ENCODE measurements at regions not wholly inside any gene's neighbourhood (a gene's known extent, or its start where the extent isn't known, plus 50 kb on each side); places are given as distances from the start of the nearest gene placed in this dataset.

DNA sequence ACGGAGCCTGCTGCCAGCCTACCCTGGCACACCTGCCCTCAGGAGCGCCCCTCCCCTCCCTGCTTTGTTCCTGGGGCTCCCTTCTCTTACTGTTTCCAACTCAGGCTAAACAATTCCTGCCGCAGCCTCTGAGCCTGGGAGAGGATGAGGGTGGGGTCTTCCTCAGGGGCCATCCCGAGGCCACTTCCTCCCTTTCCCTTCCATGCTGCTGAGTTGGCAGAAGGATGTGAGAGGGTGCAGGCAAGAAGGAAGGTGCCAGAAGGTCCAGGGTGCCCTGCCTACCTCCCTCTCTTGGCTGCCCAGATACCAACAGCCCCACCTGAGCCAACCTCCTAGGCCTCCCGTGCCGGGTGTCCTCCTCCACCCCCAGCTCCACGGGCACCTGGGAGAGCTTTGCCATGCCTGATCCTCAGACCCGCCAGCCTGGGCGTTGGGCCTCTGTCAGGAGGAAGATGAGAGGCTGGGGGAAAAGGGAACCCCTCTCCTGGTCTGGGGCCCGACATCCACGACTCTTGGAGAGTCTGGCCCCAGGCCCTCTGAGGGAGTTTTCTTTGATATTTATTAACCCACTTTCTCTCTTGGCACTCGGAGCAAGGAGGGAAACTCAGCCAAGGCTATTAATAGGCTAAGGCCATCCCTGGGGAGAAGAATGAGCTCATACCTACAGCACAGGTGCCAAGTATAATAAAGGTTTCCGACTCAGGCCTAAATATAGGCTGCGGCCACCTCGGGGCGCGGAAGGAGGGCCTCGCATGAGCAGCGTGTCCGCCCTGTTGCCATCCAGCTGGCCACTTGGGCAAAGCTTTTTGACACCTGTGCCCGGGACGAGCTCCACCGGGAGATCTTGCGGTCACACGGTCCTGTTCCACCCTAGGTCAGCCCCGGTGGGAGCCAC is 232.0 kb downstream of the ENGASE start:
- ChIA-PET CTCF (no interaction called here), POLR2A (no interaction called here)

DNA sequence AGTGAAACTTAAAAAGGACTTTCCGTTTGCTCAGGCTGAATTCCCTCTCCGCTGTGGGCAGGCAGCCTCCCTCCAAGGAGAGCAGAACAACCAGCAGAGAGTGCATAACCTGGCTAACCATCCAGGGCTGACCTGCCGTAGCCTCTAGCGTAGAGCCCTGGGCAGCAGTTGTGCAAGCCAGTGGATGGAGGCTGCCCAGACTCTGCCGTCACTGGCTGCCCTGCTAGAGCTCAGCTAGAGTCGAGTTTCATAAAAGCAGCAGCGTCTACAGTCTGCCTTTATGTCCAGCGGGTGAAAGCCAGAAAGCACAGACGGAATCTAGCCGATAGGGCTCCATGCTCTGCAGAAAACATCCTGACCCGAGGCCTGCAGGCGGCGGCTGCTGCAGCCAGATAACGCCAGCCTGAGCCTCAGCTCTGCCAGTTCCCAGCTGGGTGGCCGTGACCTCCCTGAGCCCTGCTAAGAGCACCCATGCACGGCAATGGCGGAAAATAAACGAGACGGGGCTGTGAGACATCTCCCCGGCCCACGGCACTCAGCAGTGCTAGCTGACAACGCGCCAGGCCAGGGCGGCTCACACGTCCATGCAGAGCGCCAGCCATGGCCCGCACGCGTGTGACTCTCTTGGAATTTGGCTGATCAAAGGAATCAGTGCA is 231.3 kb downstream of the ENGASE start:
- POLR2A ChIA-PET = no interaction called here

DNA sequence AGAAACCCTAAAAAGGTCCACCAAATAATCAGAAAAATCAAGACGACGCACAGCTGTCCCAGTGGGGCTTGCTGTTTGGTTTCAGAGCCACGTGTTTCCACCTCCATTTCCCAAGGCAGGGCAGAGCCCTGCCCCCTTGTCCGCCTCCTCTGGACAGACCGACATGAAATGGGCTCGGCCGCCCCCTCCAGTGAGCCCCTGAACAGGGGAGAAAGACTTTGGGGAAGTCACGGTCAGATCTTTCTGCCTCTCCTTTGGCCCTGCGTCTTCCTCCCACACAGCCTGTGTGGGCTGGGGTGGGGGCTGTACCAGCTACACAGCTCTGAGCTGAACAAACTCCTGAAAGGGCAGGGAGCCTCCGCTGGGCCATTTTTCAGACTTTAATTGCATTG is 230.7 kb downstream of the ENGASE start:
- ChIA-PET POLR2A (no interaction called here), CTCF (no interaction called here)

More for the DNA sequence above, 231.3 kb downstream of the ENGASE start:
- CTCF ChIA-PET = no interaction called here

GRCh38 chr17:79304884-79305283 is 230.3 kb downstream of the ENGASE start:
- POLR2A ChIA-PET = no interaction called here
- CTCF ChIA-PET = no interaction called here

DNA sequence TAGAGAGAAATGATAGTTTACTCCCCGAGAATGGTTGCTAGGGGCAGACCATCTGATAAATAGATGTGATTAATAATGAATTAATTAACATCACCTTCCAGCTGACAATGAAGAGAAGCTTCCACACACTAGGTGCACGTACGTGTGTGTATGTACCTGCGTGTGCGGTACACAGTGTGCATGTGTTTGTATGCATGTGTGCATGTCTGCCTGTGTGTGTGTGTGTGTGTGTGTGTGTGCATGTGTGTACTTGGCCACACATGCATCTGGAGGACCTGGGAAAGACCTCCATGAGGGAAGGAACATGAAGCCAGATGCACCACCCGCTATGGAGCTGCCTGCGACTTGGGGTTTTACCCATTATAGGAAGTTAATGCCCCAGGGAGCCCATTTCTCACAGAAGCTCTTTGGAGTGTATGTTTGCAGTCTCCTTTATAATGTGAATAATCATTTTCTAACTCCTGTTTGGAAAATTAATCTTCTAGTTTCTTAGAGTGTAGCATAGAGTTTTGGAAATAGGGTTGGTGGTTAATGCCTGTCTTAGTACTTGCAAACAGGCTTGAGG is 229.1 kb downstream of the ENGASE start:
- CTCF ChIA-PET = no interaction called here
- POLR2A ChIA-PET = no interaction called here

DNA sequence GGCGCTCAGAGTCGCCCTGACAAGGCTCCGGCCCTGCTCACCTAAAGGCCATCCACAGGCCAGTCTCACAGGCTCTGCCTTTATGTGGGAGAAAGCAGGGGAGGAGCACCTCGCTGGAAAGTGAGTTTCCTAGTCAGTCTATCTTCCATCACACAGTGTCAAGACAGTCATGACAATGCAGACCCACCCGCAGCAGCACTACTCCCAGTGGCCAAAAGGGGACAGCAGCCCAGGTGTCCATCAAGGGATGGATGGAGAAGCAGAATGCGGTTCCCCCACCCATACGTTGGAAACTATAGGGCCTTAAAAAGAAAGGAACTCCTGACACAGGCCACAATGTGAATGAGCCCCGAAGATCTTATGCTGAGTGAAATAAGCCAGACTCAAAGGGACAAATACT is 226.8 kb downstream of the ENGASE start:
- ChIA-PET POLR2A (no interaction called here), CTCF (no interaction called here)

DNA sequence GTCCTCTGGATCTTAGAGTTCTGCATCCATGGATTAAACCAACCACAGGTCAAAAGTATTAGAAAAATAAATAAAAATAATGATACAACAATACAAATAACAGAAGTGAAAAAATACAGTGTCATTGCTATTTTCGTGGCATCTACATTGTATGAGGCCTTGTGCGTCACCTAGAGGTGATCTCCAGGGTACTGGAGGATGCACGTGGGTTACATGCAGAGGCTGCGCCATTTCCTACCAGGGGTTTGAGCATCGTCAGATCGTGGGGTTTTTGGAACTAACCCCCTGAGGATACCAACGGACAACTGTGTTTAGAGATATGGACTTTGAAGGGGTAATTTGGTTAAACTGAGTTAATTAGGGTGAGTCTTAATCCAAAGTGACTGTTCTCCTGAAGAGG is 224.7 kb downstream of the ENGASE start:
- POLR2A ChIA-PET = no interaction called here
- CTCF ChIA-PET = no interaction called here

DNA sequence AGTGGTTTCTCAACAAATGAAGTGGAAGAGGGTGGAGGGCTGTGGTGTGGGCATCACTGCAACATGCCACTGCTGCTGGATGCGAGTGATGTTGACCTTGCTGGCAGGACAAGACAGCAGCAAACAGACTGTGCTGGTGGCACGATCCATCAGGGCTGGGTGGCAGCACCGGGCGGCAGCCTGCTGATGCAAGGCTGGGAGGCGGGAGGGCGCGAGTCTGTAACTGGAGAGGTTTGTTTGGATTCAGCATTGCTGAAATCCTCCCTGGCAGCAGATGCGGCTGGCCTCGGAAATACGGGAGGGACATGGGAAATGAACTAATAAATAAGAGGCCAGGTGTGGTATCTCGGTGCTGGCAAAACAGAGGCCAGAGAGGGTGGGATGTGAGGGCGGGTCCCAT is 224.2 kb downstream of the ENGASE start:
- ChIA-PET POLR2A (no interaction called here), CTCF (no interaction called here)

GRCh38 chr17:79296243-79296642 is 221.6 kb downstream of the ENGASE start:
- CTCF ChIA-PET = no interaction called here

DNA sequence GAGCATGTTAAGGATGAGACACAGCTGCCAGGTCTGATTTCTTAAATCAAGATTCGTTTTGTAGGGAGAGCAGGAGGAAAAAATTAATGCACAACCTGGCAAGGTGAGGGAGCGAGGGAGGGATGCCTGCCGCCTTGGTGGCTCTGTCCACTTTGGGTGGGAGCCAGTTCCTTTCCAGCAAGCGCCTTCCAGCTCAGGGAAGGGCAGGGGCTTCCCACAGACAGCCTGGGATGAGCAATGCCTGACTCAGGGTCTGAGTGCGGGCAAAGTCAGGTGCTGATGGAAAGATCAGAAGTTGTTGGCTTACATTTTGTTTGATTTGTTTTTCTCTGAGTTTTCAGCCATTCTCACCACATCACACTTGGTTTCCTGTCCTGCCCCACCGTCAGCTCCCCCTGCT is 220.7 kb downstream of the ENGASE start:
- ChIA-PET CTCF (no interaction called here), POLR2A (no interaction called here)

More at GRCh38 chr17:79296243-79296642, 221.6 kb downstream of the ENGASE start:
- POLR2A ChIA-PET = no interaction called here

- ChIA-PET CTCF (no interaction called here), POLR2A (no interaction called here)
Measured at GRCh38 chr17:79294459-79295071, 219.9 kb downstream of the ENGASE start.

- CTCF ChIA-PET = no interaction called here
- POLR2A ChIA-PET = no interaction called here
Measured at GRCh38 chr17:79292501-79292900, 217.9 kb downstream of the ENGASE start.

DNA sequence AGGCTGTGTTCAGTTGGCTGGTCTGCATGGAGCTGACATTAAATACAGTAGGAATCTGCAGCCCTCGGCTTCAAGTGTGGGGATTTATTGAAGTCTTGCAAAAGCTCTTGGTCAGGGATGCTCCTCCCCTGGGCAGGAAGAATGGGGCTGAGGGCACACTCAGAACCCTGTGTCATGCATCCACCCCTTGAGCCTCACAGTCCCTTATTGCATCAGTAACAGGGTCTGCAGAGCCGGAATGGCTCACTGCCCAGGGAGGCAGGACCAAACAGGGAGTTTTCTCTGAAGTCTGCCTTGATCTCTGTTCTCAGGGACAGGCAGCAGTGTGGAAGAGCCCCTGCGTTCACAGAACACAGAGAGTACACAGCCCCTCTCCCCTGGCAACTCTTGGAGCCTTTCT is 216.8 kb downstream of the ENGASE start:
- POLR2A ChIA-PET = no interaction called here
- CTCF ChIA-PET = no interaction called here

DNA sequence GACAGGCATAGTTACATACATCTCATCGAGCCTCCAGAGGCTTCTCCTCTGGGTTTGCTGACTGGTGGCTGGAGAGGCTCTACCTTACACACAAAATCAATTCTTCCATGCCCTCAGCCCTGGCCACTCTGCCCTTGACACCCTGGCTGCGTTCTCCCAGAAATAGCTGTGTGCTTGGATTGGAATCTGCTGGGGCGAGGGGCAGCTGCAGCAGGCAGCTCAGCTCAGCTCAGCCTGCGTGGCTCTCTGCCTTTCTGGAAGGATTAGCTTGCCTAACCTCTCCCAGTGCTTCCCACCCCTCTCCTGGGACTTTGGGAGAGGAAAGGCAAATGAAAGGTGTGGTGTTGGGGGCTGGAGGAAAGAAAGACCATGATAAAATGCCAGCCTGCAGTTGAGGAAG is 216.1 kb downstream of the ENGASE start:
- CTCF ChIA-PET = no interaction called here
- POLR2A ChIA-PET = no interaction called here

- ChIA-PET POLR2A (no interaction called here), CTCF (no interaction called here)
Measured at GRCh38 chr17:79288950-79289349, 214.3 kb downstream of the ENGASE start.

- POLR2A ChIA-PET = no interaction called here
- CTCF ChIA-PET = no interaction called here
Measured at GRCh38 chr17:79286440-79286839, 211.8 kb downstream of the ENGASE start.

- ChIA-PET CTCF (no interaction called here), POLR2A (no interaction called here)
Measured at GRCh38 chr17:79285973-79286372, 211.3 kb downstream of the ENGASE start.

GRCh38 chr17:79282294-79282693 is 207.7 kb downstream of the ENGASE start:
- ChIA-PET CTCF (no interaction called here), POLR2A (no interaction called here)

GRCh38 chr17:79281803-79282202 is 207.2 kb downstream of the ENGASE start:
- ChIA-PET POLR2A (no interaction called here), CTCF (no interaction called here)

- POLR2A ChIA-PET = no interaction called here
- CTCF ChIA-PET = no interaction called here
Measured at GRCh38 chr17:79280866-79281572, 206.4 kb downstream of the ENGASE start.

DNA sequence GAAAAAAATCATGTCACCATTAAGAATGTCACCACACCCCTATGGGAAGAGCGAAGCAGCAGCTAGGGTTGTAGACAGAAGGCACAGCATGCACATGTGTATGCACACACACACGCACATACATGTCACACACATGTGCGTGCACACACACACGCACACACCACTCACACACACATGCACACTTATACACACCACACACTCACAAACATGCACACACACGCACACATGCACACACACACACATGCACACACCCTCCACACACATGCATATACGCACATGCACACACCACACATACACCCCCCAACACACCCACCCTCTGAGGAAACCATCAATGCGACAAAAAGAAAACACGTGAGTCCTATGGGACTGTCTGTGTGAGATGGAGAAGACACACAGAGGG is 205.4 kb downstream of the ENGASE start:
- ChIA-PET POLR2A (no interaction called here), CTCF (no interaction called here)

Data from activated CD8-positive, alpha-beta memory T cell treated with anti-CD3 and anti-CD28 coated beads for 36 hours (primary cell).